Hematopoietic multipotent progenitor cell treated with erythropoietin and hydrocortisone succinate and interleukin-3 and kit ligand, for 6 days (in vitro differentiated cells): ENCODE measurements at regions not wholly inside any gene's neighbourhood (a gene's known extent, or its start where the extent isn't known, plus 50 kb on each side); places are given as distances from the start of the nearest gene placed in this dataset.

Experiments
- DNase-seq: peaks from one replicate; pipeline ENCODE4 v3.0.0-alpha.2; 2015

GRCh38 chr12:66066137-66066928 lies 64.2 kb downstream of the LLPH start:
- peak; percentile 76 for DNase-seq

- no peak for DNase-seq
Measured at GRCh38 chr12:66065641-66066136, 64.9 kb downstream of the LLPH start.

GRCh38 chr12:66065150-66065549 lies 65.4 kb downstream of the LLPH start:
- no peak for DNase-seq

- DNase-seq = no peak
Measured at GRCh38 chr12:66063916-66064315, 66.6 kb downstream of the LLPH start.

GRCh38 chr12:66062290-66062625 lies 68.3 kb downstream of the LLPH start:
- DNase-seq = no peak

- no peak for DNase-seq
Measured at GRCh38 chr12:66061557-66062289, 68.8 kb downstream of the LLPH start.

- no peak for DNase-seq
Measured at GRCh38 chr12:66061076-66061475, 69.5 kb downstream of the LLPH start.

- no peak for DNase-seq
Measured at GRCh38 chr12:66060163-66060907, 70.2 kb downstream of the LLPH start.

GRCh38 chr12:66059666-66060065 lies 70.9 kb downstream of the LLPH start:
- no peak for DNase-seq

- DNase-seq = no peak
Measured at GRCh38 chr12:66058554-66058953, 72.0 kb downstream of the LLPH start.

GRCh38 chr12:66055837-66056319 lies 74.7 kb downstream of the LLPH start:
- no peak for DNase-seq

- no peak for DNase-seq
Measured at GRCh38 chr12:66052988-66053615, 77.4 kb downstream of the LLPH start.

- DNase-seq = no peak
Measured at GRCh38 chr12:66051361-66051760, 79.2 kb downstream of the LLPH start.

GRCh38 chr12:66050610-66051009 lies 79.9 kb downstream of the LLPH start:
- no peak for DNase-seq

GRCh38 chr12:66050283-66050576 lies 80.3 kb downstream of the LLPH start:
- no peak for DNase-seq

- no peak for DNase-seq
Measured at GRCh38 chr12:66049538-66050282, 80.8 kb downstream of the LLPH start.

GRCh38 chr12:66048835-66049537 lies 81.6 kb downstream of the LLPH start:
- no peak for DNase-seq

GRCh38 chr12:66048218-66048834 lies 82.2 kb downstream of the LLPH start:
- no peak for DNase-seq

- no peak for DNase-seq
Measured at GRCh38 chr12:66047411-66048021, 83.0 kb downstream of the LLPH start.

- no peak for DNase-seq
Measured at GRCh38 chr12:66045506-66045905, 85.0 kb downstream of the LLPH start.

- DNase-seq = no peak
Measured at GRCh38 chr12:66044731-66045130, 85.8 kb downstream of the LLPH start.
